Endothelial cell of umbilical vein (primary cell): ENCODE measurements at regions not wholly inside any gene's neighbourhood (a gene's known extent, or its start where the extent isn't known, plus 50 kb on each side); places are given as distances from the start of the nearest gene placed in this dataset.
"Not testable (repeated sequence)": the region's sequence is repeated elsewhere in the genome, so short reads cannot be mapped to it uniquely, and the experiment has no call there.

Source experiments
- CTCF ChIP-seq, 2 donors: IDR thresholded peaks; 1 replicate in 1 of 2; 2 replicates in 1 of 2; pipeline ENCODE4 v1.5.1; 2011; ENCODE audit warnings: low read length in 2 of 2, mild to moderate bottlenecking in 2 of 2, moderate library complexity in 2 of 2, control low read depth in 1 of 2, inconsistent platforms in 1 of 2, low read depth in 1 of 2; ENCODE audit not compliant: insufficient read depth in 1 of 2; ENCODE audit errors: extremely low read depth in 1 of 2
- EZH2 ChIP-seq: IDR thresholded peaks from 2 replicates; pipeline ENCODE4 v1.6.1; 2012; ENCODE audit warnings: borderline replicate concordance, low read depth, mild to moderate bottlenecking, moderate library complexity, low read length, inconsistent platforms; ENCODE audit not compliant: severe bottlenecking
- FOS ChIP-seq: IDR thresholded peaks from 2 replicates; pipeline ENCODE4 v1.6.1; 2011; ENCODE audit warnings: mild to moderate bottlenecking, low read length, moderate library complexity, borderline replicate concordance; ENCODE audit not compliant: insufficient read depth
- GATA2 ChIP-seq: IDR thresholded peaks from 2 replicates; pipeline ENCODE4 v1.7.0; 2011; ENCODE audit warnings: low read depth, mild to moderate bottlenecking, moderate library complexity, mixed read lengths, low read length; ENCODE audit not compliant: insufficient read length, insufficient read depth
- MAX ChIP-seq: IDR thresholded peaks from 2 replicates; pipeline ENCODE4 v1.6.1; 2011; ENCODE audit not compliant: insufficient read depth, insufficient read length
- POLR2A ChIP-seq: IDR thresholded peaks from 2 replicates; pipeline ENCODE4 v1.6.1; 2012; ENCODE audit warnings: low read depth, mild to moderate bottlenecking, control low read depth, low read length
- POLR2AphosphoS5 ChIP-seq: IDR thresholded peaks from 2 replicates; pipeline ENCODE4 v1.6.1; 2012; ENCODE audit warnings: low read depth, mild to moderate bottlenecking, control low read depth, low read length, moderate library complexity; ENCODE audit not compliant: insufficient read depth

GRCh38 chr15:19844061-19844460 lies 697.5 kb downstream of the GOLGA6L6 start:
- not testable (repeated sequence) for TF ChIP-seq CTCF (IDR thresholded peaks at IDR 0.05; ENCODE audit: extremely low read depth in 1 of 2, insufficient read depth in 1 of 2, low read depth in 1 of 2, low read length in 2 of 2); GATA2; POLR2AphosphoS5; EZH2; MAX; POLR2A; FOS
